ENCODE measurements at regions not wholly inside any gene's neighbourhood (a gene's known extent, or its start where the extent isn't known, plus 50 kb on each side); places are given as distances from the start of the nearest gene placed in this dataset.
"Not testable (repeated sequence)": the region's sequence is repeated elsewhere in the genome, so short reads cannot be mapped to it uniquely, and the experiment has no call there.

- TF ChIP-seq EZH2 (IDR thresholded peaks at IDR 0.05; ENCODE audit: insufficient read depth, poor library complexity, severe bottlenecking); EZH2phosphoT487 (IDR thresholded peaks at IDR 0.05; ENCODE audit: insufficient read depth, low read depth): not testable (repeated sequence)
Measured at GRCh38 chr2:87610974-87611373, 136.9 kb upstream of the PLGLB2 start.
